DOHH2 (cell line): ENCODE measurements at regions not wholly inside any gene's neighbourhood (a gene's known extent, or its start where the extent isn't known, plus 50 kb on each side); places are given as distances from the start of the nearest gene placed in this dataset.

Experiments used
- H3F3A ChIP-seq: fragments of 200-600 bp; sonication (generic), shearing (Covaris generic); 2 replicates; pipeline ENCODE4 v1.6.0; 2016; ENCODE audit warnings: antibody characterized with exemption, mild to moderate bottlenecking; ENCODE audit not compliant: control insufficient read depth, insufficient read depth
- H3K27ac ChIP-seq: fragments of 200-600 bp; sonication (generic); 2 replicates; pipeline ENCODE4 v1.5.1; 2014; ENCODE audit warnings: low read depth, mild to moderate bottlenecking, low read length, moderate library complexity
- H3K27me3 ChIP-seq: fragments of 200-600 bp; sonication (generic); 2 replicates; pipeline ENCODE4 v1.6.1; 2014; ENCODE audit warnings: mild to moderate bottlenecking, low read length, mixed read lengths; ENCODE audit not compliant: control insufficient read depth
- H3K36me3 ChIP-seq: fragments of 200-600 bp; sonication (generic); 2 replicates; pipeline ENCODE4 v1.6.1; 2014; ENCODE audit warnings: mild to moderate bottlenecking, low read length, moderate library complexity, mixed read lengths; ENCODE audit not compliant: control insufficient read depth
- H3K4me1 ChIP-seq: fragments of 200-600 bp; sonication (generic); 2 replicates; pipeline ENCODE4 v1.6.1; 2014; ENCODE audit warnings: mild to moderate bottlenecking, low read length, mixed read lengths; ENCODE audit not compliant: control insufficient read depth
- H3K4me2 ChIP-seq: fragments of 200-600 bp; sonication (generic); 2 replicates; pipeline ENCODE4 v1.6.0; 2014; ENCODE audit warnings: mild to moderate bottlenecking, low read length, moderate library complexity
- H3K4me3 ChIP-seq: fragments of 200-600 bp; sonication (generic); 2 replicates; pipeline ENCODE4 v1.5.1; 2014; ENCODE audit warnings: mild to moderate bottlenecking, low read length, mixed read lengths
- H3K79me2 ChIP-seq: fragments of 200-600 bp; sonication (generic); 2 replicates; pipeline ENCODE4 v1.6.1; 2014; ENCODE audit warnings: mild to moderate bottlenecking, low read length, mixed read lengths; ENCODE audit not compliant: control insufficient read depth
- H3K9me2 ChIP-seq: fragments of 200-600 bp; sonication (generic); replicated peaks from 2 replicates; pipeline ENCODE4 v1.6.1; 2014; ENCODE audit warnings: mild to moderate bottlenecking, low read length, mixed read lengths; ENCODE audit not compliant: control insufficient read depth
- H3K9me3 ChIP-seq: fragments of 200-600 bp; sonication (generic); 2 replicates; pipeline ENCODE4 v1.6.1; 2014; ENCODE audit warnings: antibody characterized with exemption, low read length, mixed read lengths; ENCODE audit not compliant: control insufficient read depth, insufficient read depth
- H4K20me1 ChIP-seq: fragments of 200-600 bp; sonication (generic); 2 replicates; pipeline ENCODE4 v1.6.0; 2014; ENCODE audit warnings: low read depth, mild to moderate bottlenecking, antibody characterized with exemption, low read length, moderate library complexity; ENCODE audit not compliant: control insufficient read depth, insufficient read depth
- EZH2phosphoT487 ChIP-seq: fragments of 200-600 bp; sonication (generic); IDR thresholded peaks from 2 replicates; pipeline ENCODE4 v1.6.1; 2017; ENCODE audit warnings: borderline replicate concordance, mild to moderate bottlenecking, antibody characterized with exemption, low read length, moderate library complexity, mixed read lengths
- TF ChIP-seq, protein P1 (sequence below): fragments of 200-600 bp; sonication (generic); IDR thresholded peaks from one replicate; pipeline ENCODE4 v1.5.1; 2014; ENCODE audit warnings: antibody characterized with exemption, mild to moderate bottlenecking, low read depth, low read length; ENCODE audit not compliant: poor library complexity, severe bottlenecking

- no peaks in the 10 kb centered on the region for H3K27me3 ChIP-seq
- no peaks in the 10 kb centered on the region for H4K20me1 ChIP-seq
- no peak overlapping the region for H3K4me2 ChIP-seq
- no peaks in the 10 kb centered on the region for H3K4me1 ChIP-seq
- H3K9me2 ChIP-seq, result no peaks in the 10 kb centered on the region
- H3F3A ChIP-seq, result no peaks in the 10 kb centered on the region
- H3K4me3 ChIP-seq, result no peak overlapping the region
- no peaks in the 10 kb centered on the region for H3K36me3 ChIP-seq
- no peaks in the 10 kb centered on the region for H3K79me2 ChIP-seq
- TF ChIP-seq, protein P1, sequence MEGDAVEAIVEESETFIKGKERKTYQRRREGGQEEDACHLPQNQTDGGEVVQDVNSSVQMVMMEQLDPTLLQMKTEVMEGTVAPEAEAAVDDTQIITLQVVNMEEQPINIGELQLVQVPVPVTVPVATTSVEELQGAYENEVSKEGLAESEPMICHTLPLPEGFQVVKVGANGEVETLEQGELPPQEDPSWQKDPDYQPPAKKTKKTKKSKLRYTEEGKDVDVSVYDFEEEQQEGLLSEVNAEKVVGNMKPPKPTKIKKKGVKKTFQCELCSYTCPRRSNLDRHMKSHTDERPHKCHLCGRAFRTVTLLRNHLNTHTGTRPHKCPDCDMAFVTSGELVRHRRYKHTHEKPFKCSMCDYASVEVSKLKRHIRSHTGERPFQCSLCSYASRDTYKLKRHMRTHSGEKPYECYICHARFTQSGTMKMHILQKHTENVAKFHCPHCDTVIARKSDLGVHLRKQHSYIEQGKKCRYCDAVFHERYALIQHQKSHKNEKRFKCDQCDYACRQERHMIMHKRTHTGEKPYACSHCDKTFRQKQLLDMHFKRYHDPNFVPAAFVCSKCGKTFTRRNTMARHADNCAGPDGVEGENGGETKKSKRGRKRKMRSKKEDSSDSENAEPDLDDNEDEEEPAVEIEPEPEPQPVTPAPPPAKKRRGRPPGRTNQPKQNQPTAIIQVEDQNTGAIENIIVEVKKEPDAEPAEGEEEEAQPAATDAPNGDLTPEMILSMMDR, result no peak
- TF ChIP-seq EZH2phosphoT487, result no peak
- no peak overlapping the region for H3K27ac ChIP-seq
- no peaks in the 10 kb centered on the region for H3K9me3 ChIP-seq
These were observed 672.3 kb downstream of the LRRC70 start for GRCh38 chr5:63250939-63251338.

GRCh38 chr5:63249960-63250359 is 671.3 kb downstream of the LRRC70 start:
- no peak overlapping the region for H3K27ac ChIP-seq
- no peaks in the 10 kb centered on the region for H3K4me1 ChIP-seq
- H4K20me1 ChIP-seq, result no peaks in the 10 kb centered on the region
- TF ChIP-seq EZH2phosphoT487, result no peak
- TF ChIP-seq, protein P1, result no peak
- H3F3A ChIP-seq, result no peaks in the 10 kb centered on the region
- no peak overlapping the region for H3K4me2 ChIP-seq
- H3K9me3 ChIP-seq, result no peaks in the 10 kb centered on the region
- no peaks in the 10 kb centered on the region for H3K36me3 ChIP-seq
- H3K27me3 ChIP-seq, result no peaks in the 10 kb centered on the region
- no peaks in the 10 kb centered on the region for H3K79me2 ChIP-seq
- H3K9me2 ChIP-seq, result no peaks in the 10 kb centered on the region
- no peak overlapping the region for H3K4me3 ChIP-seq

DNA sequence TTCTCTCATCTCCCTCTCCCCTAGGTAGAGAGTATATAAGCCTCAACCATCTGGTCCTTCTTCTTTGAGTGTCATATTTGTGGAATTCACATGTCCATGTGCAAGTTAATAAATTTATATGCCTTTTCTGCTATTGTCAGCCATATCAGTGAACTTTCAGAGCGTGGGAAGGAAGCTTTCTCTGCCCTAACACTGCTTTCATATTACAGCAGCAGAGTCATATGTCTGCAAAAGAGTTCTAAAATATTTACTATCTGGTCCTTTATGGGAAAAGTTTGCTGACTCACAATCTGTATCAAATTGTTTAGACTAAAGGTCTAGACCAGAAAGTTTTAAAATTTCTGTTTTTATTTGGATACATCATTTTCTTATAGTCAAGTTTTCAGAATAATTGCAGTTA is 669.0 kb downstream of the LRRC70 start:
- Histone ChIP-seq H3K79me2 (no peaks in the 10 kb centered on the region), H3F3A (no peaks in the 10 kb centered on the region), H3K36me3 (no peaks in the 10 kb centered on the region), H4K20me1 (no peaks in the 10 kb centered on the region), H3K4me1 (no peaks in the 10 kb centered on the region), H3K4me2 (no peak overlapping the region), H3K27ac (no peak overlapping the region), H3K4me3 (no peak overlapping the region), H3K27me3 (no peaks in the 10 kb centered on the region), H3K9me2 (no peaks in the 10 kb centered on the region), H3K9me3 (no peaks in the 10 kb centered on the region)
- TF ChIP-seq, protein P1, result no peak
- no peak for TF ChIP-seq EZH2phosphoT487

GRCh38 chr5:63245271-63245670 is 666.7 kb downstream of the LRRC70 start:
- H3K79me2 ChIP-seq, result no peaks in the 10 kb centered on the region
- no peaks in the 10 kb centered on the region for H3F3A ChIP-seq
- no peaks in the 10 kb centered on the region for H4K20me1 ChIP-seq
- no peaks in the 10 kb centered on the region for H3K27me3 ChIP-seq
- TF ChIP-seq EZH2phosphoT487, result no peak
- TF ChIP-seq, protein P1, result no peak
- H3K4me1 ChIP-seq, result no peaks in the 10 kb centered on the region
- no peaks in the 10 kb centered on the region for H3K36me3 ChIP-seq
- no peak overlapping the region for H3K4me2 ChIP-seq
- no peaks in the 10 kb centered on the region for H3K9me3 ChIP-seq
- H3K4me3 ChIP-seq, result no peak overlapping the region
- H3K27ac ChIP-seq, result no peak overlapping the region
- H3K9me2 ChIP-seq, result no peaks in the 10 kb centered on the region
